ENCODE measurements at regions not wholly inside any gene's neighbourhood (a gene's known extent, or its start where the extent isn't known, plus 50 kb on each side); places are given as distances from the start of the nearest gene placed in this dataset.

DNA sequence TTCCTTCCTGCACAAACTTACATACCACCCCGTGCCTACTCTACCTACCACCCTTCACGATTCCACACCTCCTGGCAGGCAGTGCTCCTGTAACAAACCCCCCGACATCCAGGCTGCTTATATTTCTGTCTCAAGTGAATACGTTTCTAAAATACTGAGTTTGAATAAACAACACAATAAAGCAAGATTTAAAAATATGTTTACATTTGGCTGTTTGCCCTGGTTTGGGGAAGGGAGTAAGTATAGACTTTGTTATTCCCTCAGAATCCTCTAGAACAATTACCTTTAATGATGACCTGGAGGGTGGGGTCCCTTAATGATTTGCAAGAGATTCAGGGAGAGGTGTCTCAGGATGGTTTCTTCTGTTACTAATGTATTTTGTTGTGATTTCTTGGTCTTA is 402.6 kb upstream of the TBL1XR1 start:
- H3K9me2 ChIP-seq (ENCODE audit: insufficient read depth, low read length), result no peaks in the 10 kb centered on the region
- H3K27ac ChIP-seq (ENCODE audit: low read length), result no peak overlapping the region

GRCh38 chr3:177600411-177600810 is 403.1 kb upstream of the TBL1XR1 start:
- TF ChIP-seq, protein P1, sequence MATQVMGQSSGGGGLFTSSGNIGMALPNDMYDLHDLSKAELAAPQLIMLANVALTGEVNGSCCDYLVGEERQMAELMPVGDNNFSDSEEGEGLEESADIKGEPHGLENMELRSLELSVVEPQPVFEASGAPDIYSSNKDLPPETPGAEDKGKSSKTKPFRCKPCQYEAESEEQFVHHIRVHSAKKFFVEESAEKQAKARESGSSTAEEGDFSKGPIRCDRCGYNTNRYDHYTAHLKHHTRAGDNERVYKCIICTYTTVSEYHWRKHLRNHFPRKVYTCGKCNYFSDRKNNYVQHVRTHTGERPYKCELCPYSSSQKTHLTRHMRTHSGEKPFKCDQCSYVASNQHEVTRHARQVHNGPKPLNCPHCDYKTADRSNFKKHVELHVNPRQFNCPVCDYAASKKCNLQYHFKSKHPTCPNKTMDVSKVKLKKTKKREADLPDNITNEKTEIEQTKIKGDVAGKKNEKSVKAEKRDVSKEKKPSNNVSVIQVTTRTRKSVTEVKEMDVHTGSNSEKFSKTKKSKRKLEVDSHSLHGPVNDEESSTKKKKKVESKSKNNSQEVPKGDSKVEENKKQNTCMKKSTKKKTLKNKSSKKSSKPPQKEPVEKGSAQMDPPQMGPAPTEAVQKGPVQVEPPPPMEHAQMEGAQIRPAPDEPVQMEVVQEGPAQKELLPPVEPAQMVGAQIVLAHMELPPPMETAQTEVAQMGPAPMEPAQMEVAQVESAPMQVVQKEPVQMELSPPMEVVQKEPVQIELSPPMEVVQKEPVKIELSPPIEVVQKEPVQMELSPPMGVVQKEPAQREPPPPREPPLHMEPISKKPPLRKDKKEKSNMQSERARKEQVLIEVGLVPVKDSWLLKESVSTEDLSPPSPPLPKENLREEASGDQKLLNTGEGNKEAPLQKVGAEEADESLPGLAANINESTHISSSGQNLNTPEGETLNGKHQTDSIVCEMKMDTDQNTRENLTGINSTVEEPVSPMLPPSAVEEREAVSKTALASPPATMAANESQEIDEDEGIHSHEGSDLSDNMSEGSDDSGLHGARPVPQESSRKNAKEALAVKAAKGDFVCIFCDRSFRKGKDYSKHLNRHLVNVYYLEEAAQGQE (IDR thresholded peaks at IDR 0.05; ENCODE audit: borderline replicate concordance), result no peak
- TF ChIP-seq POLR2AphosphoS5 (IDR thresholded peaks at IDR 0.05) (no peak), RAD21 (conservative IDR thresholded peaks at IDR 0.05) (no peak), CTCF (IDR thresholded peaks at IDR 0.05; ENCODE audit: poor library complexity, severe bottlenecking) (no peak), TAF1 (IDR thresholded peaks at IDR 0.05; ENCODE audit: low read depth) (no peak), EP300 (conservative IDR thresholded peaks at IDR 0.05; ENCODE audit: poor library complexity, severe bottlenecking) (no peak), EZH2 (IDR thresholded peaks at IDR 0.05; ENCODE audit: borderline replicate concordance, insufficient read depth, low read length, poor library complexity, severe bottlenecking) (no peak), MXI1 (conservative IDR thresholded peaks at IDR 0.05; ENCODE audit: poor library complexity, severe bottlenecking) (no peak), SMC3 (conservative IDR thresholded peaks at IDR 0.05; ENCODE audit: poor library complexity) (no peak)
- no peaks in the 10 kb centered on the region for H3K9me2 ChIP-seq (ENCODE audit: insufficient read depth, low read length)

More for the DNA sequence above, 402.6 kb upstream of the TBL1XR1 start:
- Histone ChIP-seq H3K4me2 (ENCODE audit: low read length) (no peak overlapping the region), H3K79me2 (replicated peaks; ENCODE audit: insufficient read depth, low read length) (no peaks in the 10 kb centered on the region), H3K4me3 (ENCODE audit: low read length) (no peak overlapping the region), H3F3A (ENCODE audit: insufficient read depth, low read length, poor library complexity, severe bottlenecking) (no peaks in the 10 kb centered on the region), H3K27me3 (ENCODE audit: insufficient read depth, low read depth, low read length) (no peaks in the 10 kb centered on the region), H3K9me3 (ENCODE audit: low read length) (no peaks in the 10 kb centered on the region), H3K9ac (ENCODE audit: low read length) (no peak overlapping the region), H3K36me3 (ENCODE audit: insufficient read depth, low read length) (no peaks in the 10 kb centered on the region), H4K20me1 (ENCODE audit: insufficient read depth) (no peaks in the 10 kb centered on the region), H2AFZ (ENCODE audit: low read depth, low read length) (no peak overlapping the region)
- TF ChIP-seq CTCF (IDR thresholded peaks at IDR 0.05; ENCODE audit: poor library complexity, severe bottlenecking), result no peak

More at GRCh38 chr3:177600411-177600810, 403.1 kb upstream of the TBL1XR1 start:
- Histone ChIP-seq H3K9ac (ENCODE audit: low read length) (no peak overlapping the region), H3K4me3 (ENCODE audit: low read length) (no peak overlapping the region), H3K36me3 (ENCODE audit: insufficient read depth, low read length) (no peaks in the 10 kb centered on the region), H3K79me2 (replicated peaks; ENCODE audit: insufficient read depth, low read length) (no peaks in the 10 kb centered on the region), H3K27me3 (ENCODE audit: insufficient read depth, low read depth, low read length) (no peaks in the 10 kb centered on the region), H4K20me1 (ENCODE audit: insufficient read depth) (no peaks in the 10 kb centered on the region), H3K9me3 (ENCODE audit: low read length) (no peaks in the 10 kb centered on the region), H2AFZ (ENCODE audit: low read depth, low read length) (no peak overlapping the region), H3K27ac (ENCODE audit: low read length) (no peak overlapping the region), H3K4me2 (ENCODE audit: low read length) (no peak overlapping the region), H3F3A (ENCODE audit: insufficient read depth, low read length, poor library complexity, severe bottlenecking) (no peaks in the 10 kb centered on the region)

Data from neural cell (in vitro differentiated cells).